B cell (primary cell): ENCODE measurements at regions not wholly inside any gene's neighbourhood (a gene's known extent, or its start where the extent isn't known, plus 50 kb on each side); places are given as distances from the start of the nearest gene placed in this dataset.

Source experiments
- ATAC-seq: fragments of 200-7000 bp; cut with Tn5 transposase; one replicate; pipeline ENCODE4 v1.10.0; 2021; ENCODE audit warnings: low read depth, mild to moderate bottlenecking, moderate number of reproducible peaks, moderate library complexity
- CTCF ChIA-PET: fragments of 350-600 bp; sonication (Branson Sonifier 250); formaldehyde crosslinking; loops from one replicate; lab custom pipeline; 2021; ENCODE audit warnings: antibody characterized with exemption, inconsistent platforms; lab: Charles Lee
- POLR2A ChIA-PET: fragments of 350-600 bp; sonication (Branson Sonifier 250); formaldehyde crosslinking; loops from one replicate; lab custom pipeline; 2021; ENCODE audit warnings: antibody characterized with exemption; lab: Charles Lee
- DNase-seq: peaks from one replicate; pipeline ENCODE4 v3.0.0; 2013
- H2AFZ ChIP-seq: 2 replicates; pipeline ENCODE4 v1.6.1; 2012; ENCODE audit warnings: mild to moderate bottlenecking, low read depth, low read length; ENCODE audit not compliant: insufficient read depth, poor library complexity, severe bottlenecking
- H3K27ac ChIP-seq, 2 donors: 1 replicate in 1 of 2; 2 replicates in 1 of 2; pipeline ENCODE4 v1.5.1; 2012 to 2013; ENCODE audit warnings: low read length in 2 of 2, mild to moderate bottlenecking in 2 of 2, moderate library complexity in 1 of 2
- H3K27me3 ChIP-seq, 4 experiments: fragments of 200-600 bp in 1 of 4; sonication (generic) in 1 of 4; replicated peaks in 1 of 4; 1 replicate in 2 of 4; 2 replicates in 2 of 4; pipeline versions ENCODE4 v1.6.1 to v1.7.0; 2013 to 2016; ENCODE audit warnings: low read length in 3 of 4, mild to moderate bottlenecking in 2 of 4, mixed read lengths in 1 of 4, moderate library complexity in 1 of 4; ENCODE audit not compliant: insufficient read depth in 4 of 4, control insufficient read depth in 3 of 4; ENCODE audit errors: control extremely low read depth in 1 of 4
- H3K36me3 ChIP-seq, 2 experiments: replicated peaks in 1 of 2; 1 replicate in 1 of 2; 2 replicates in 1 of 2; pipeline versions ENCODE4 v1.6.1 to v1.7.1; 2013; ENCODE audit warnings: low read length in 1 of 2; ENCODE audit not compliant: insufficient read depth in 2 of 2, control insufficient read depth in 1 of 2; ENCODE audit errors: control extremely low read depth in 1 of 2, extremely low read depth in 1 of 2
- H3K4me1 ChIP-seq, 2 donors: fragments of 200-600 bp in 1 of 2; sonication (generic) in 1 of 2; 1 replicate in 1 of 2; 2 replicates in 1 of 2; pipeline versions ENCODE4 v1.5.1 to v1.6.1; 2013 to 2017; ENCODE audit warnings: low read length in 2 of 2; ENCODE audit not compliant: control insufficient read depth in 2 of 2, insufficient read depth in 2 of 2
- H3K4me2 ChIP-seq: replicated peaks from 2 replicates; pipeline ENCODE3; 2012; ENCODE audit warnings: mild to moderate bottlenecking, low read depth, low read length; ENCODE audit not compliant: poor library complexity, severe bottlenecking
- H3K4me3 ChIP-seq, 5 experiments: fragments of 200-600 bp in 1 of 5; sonication (generic) in 1 of 5; 1 replicate in 3 of 5; 2 replicates in 2 of 5; pipeline versions ENCODE4 v1.5.1 to v1.7.0; 2011 to 2016; ENCODE audit warnings: low read length in 4 of 5, mild to moderate bottlenecking in 4 of 5, low read depth in 2 of 5, control low read depth in 1 of 5, moderate library complexity in 1 of 5; ENCODE audit not compliant: insufficient read depth in 1 of 5; ENCODE audit errors: control extremely low read depth in 1 of 5, extremely low read depth in 1 of 5
- H3K79me2 ChIP-seq: fragments of 200-600 bp; sonication (generic); one replicate; pipeline ENCODE4 v1.6.0; 2016; ENCODE audit warnings: low read length; ENCODE audit not compliant: control insufficient read depth, insufficient read depth
- H3K9ac ChIP-seq: fragments of 200-600 bp; sonication (generic); 2 replicates; pipeline ENCODE4 v1.6.1; 2017; ENCODE audit warnings: mild to moderate bottlenecking, low read length, moderate library complexity
- H3K9me3 ChIP-seq, 3 donors: one replicate each; pipeline versions ENCODE4 v1.6.1 to v1.7.1; 2013; ENCODE audit warnings: low read length in 2 of 3; ENCODE audit not compliant: control insufficient read depth in 2 of 3, insufficient read depth in 1 of 3; ENCODE audit errors: control extremely low read depth in 1 of 3
- H4K20me1 ChIP-seq: 2 replicates; pipeline ENCODE4 v1.6.0; 2012; ENCODE audit warnings: mild to moderate bottlenecking, low read length; ENCODE audit not compliant: insufficient read depth, control insufficient read depth, poor library complexity, severe bottlenecking
- H3K27ac Mint-ChIP-seq: one replicate; pipeline ENCODE4 v1.8.0; 2021; ENCODE audit warnings: mixed read lengths
- H3K27me3 Mint-ChIP-seq: one replicate; pipeline ENCODE4 v1.8.0; 2021; ENCODE audit warnings: mixed read lengths
- H3K4me1 Mint-ChIP-seq: one replicate; pipeline ENCODE4 v1.8.0; 2021; ENCODE audit warnings: mixed read lengths
- H3K4me3 Mint-ChIP-seq: one replicate; pipeline ENCODE4 v1.8.0; 2021; ENCODE audit warnings: mixed read lengths
- H3K9me3 Mint-ChIP-seq: one replicate; pipeline ENCODE4 v1.8.0; 2022; ENCODE audit warnings: mixed read lengths; ENCODE audit not compliant: insufficient read depth
- EZH2 ChIP-seq: IDR thresholded peaks from 2 replicates; pipeline ENCODE4 v1.6.1; 2012; ENCODE audit warnings: borderline replicate concordance, low read depth, mild to moderate bottlenecking, moderate library complexity, low read length; ENCODE audit not compliant: insufficient read depth, poor library complexity, severe bottlenecking
- WGBS: methylation state at CpG from one replicate; pipeline ENCODE4 v1.1.5; 2013; ENCODE audit warnings: missing lambda C conversion rate; ENCODE audit not compliant: insufficient coverage; 5-methylcytosine and 5-hydroxymethylcytosine counted together
- intact Hi-C: fragments of 100-400 bp; cut with micrococcal nuclease; formaldehyde crosslinking; loops from one replicate; pipeline ENCODE4 v1.10.0; 2022
- TF ChIP-seq, protein P1 (sequence below): fragments of 200-600 bp; IDR thresholded peaks from one replicate; pipeline ENCODE4 v1.8.0; 2022; ENCODE audit warnings: antibody characterized with exemption, mild to moderate bottlenecking

DNA sequence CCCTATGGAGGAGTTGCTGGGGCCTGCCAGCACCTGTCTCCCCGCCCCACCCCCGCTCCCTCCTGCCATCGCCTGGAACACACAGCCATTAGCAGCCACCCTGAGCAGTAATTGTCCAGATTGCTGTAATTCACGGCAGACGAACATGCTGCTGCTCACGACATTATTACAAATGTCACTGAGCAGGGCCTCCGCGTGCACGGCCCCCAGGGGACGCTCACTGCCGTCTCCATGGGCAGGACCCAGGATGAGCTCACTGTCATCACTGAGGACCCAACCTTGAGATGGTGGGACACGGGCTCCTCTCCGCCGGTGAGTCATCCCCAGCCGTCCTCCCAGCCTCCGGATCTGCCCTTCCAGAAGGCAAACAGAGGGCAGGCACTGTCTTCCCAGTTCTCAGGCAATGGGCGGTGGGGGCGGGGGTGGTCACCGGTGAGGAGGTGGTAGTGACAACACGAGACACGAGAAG, 100.4 kb downstream of the RFLNA start:
- Histone ChIP-seq H3K4me1 (peaks cover 24 to 27% of the 10 kb centered on the region in 2 donors), H3K27me3 (no peaks in the 10 kb centered on the region), H3K4me2 (no peak overlapping the region), H2AFZ (no peak overlapping the region), H3K4me3 (no peak overlapping the region), H4K20me1 (peaks cover 89% of the 10 kb centered on the region), H3K9ac (no peak overlapping the region), H3K36me3 (peaks cover 0 to 52% of the 10 kb centered on the region in 2 experiments), H3K27ac (no peak overlapping the region), H3K79me2 (peaks cover 6% of the 10 kb centered on the region), H3K9me3 (peaks cover 0 to 3% (median 0%) of the 10 kb centered on the region in 3 donors)
- Mint-ChIP-seq H3K27ac (no peak overlapping the region), H3K27me3 (no peaks in the 10 kb centered on the region), H3K9me3 (no peaks in the 10 kb centered on the region), H3K4me3 (no peak overlapping the region), H3K4me1 (peaks cover 27% of the 10 kb centered on the region)
- intact Hi-C loops: loop anchor here (10.0 kb wide), 1 partner anchor 169 kb away; the partner anchor contains the start of gene NCOR2
- ATAC-seq (no peak), DNase-seq (no peak)
- no peak for TF ChIP-seq EZH2
- TF ChIP-seq, protein P1, sequence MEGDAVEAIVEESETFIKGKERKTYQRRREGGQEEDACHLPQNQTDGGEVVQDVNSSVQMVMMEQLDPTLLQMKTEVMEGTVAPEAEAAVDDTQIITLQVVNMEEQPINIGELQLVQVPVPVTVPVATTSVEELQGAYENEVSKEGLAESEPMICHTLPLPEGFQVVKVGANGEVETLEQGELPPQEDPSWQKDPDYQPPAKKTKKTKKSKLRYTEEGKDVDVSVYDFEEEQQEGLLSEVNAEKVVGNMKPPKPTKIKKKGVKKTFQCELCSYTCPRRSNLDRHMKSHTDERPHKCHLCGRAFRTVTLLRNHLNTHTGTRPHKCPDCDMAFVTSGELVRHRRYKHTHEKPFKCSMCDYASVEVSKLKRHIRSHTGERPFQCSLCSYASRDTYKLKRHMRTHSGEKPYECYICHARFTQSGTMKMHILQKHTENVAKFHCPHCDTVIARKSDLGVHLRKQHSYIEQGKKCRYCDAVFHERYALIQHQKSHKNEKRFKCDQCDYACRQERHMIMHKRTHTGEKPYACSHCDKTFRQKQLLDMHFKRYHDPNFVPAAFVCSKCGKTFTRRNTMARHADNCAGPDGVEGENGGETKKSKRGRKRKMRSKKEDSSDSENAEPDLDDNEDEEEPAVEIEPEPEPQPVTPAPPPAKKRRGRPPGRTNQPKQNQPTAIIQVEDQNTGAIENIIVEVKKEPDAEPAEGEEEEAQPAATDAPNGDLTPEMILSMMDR: no peak
- ChIA-PET POLR2A (no interaction called here), CTCF (no interaction called here)
- WGBS: 95% methylated on average over 21 of the region's 21 CpGs

DNA sequence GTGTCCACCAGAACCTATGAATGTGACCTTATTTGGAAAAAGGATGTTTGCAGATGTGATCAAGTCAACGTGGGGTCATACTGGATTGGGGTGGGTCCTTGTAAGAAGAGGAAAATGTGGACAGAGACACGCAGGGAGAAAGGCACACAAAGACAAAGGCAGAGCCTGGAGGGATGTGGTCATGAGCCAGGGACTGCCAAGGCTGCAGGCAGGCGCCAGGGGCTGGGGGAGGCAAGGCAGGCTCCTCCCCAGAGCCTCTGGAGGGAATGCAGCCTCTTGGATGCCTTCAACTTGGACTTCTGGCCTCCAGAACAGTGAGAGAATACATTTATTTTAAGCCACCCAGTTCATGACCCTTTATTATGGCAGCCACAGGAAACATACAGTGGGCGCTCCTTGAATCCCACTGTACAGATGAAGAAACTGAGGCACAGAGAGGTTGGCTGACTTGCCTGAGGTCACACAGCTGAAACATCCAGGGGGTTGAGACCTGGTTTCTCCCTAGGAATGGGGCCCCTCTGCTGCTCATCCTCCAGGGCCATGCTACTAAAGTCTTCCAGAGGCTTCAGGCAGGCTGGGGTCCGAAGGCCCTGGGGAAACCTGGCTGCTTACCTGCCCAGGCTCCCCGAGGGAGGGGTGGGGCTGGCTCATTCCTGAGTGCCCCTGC, 99.7 kb downstream of the RFLNA start:
- no peak for TF ChIP-seq EZH2
- TF ChIP-seq, protein P1: no peak
- intact Hi-C loops: loop anchor here (5.0 to 10.0 kb wide), 4 partner anchors 170 to 468 kb away; partner anchors contain the start of genes NCOR2 and SCARB1
- Histone ChIP-seq H3K9me3 (peaks cover 0 to 3% (median 0%) of the 10 kb centered on the region in 3 donors), H3K4me2 (no peak overlapping the region), H3K27me3 (no peaks in the 10 kb centered on the region), H4K20me1 (peaks cover 90% of the 10 kb centered on the region), H3K27ac (no peak overlapping the region), H3K4me1 (peaks cover 32 to 35% of the 10 kb centered on the region in 2 donors), H3K79me2 (peaks cover 13% of the 10 kb centered on the region), H3K4me3 (no peak overlapping the region), H3K36me3 (peaks cover 0 to 47% of the 10 kb centered on the region in 2 experiments), H3K9ac (no peak overlapping the region), H2AFZ (no peak overlapping the region)
- Mint-ChIP-seq H3K9me3 (no peaks in the 10 kb centered on the region), H3K27ac (no peak overlapping the region), H3K4me1 (peaks cover 34% of the 10 kb centered on the region), H3K4me3 (no peak overlapping the region), H3K27me3 (no peaks in the 10 kb centered on the region)
- DNase-seq (no peak), ATAC-seq (no peak)
- 96% methylated on average over 6 of the region's 6 CpGs for WGBS
- ChIA-PET POLR2A (no interaction called here), CTCF (no interaction called here)
